ENCODE measurements at regions not wholly inside any gene's neighbourhood (a gene's known extent, or its start where the extent isn't known, plus 50 kb on each side); places are given as distances from the start of the nearest gene placed in this dataset.

DNA sequence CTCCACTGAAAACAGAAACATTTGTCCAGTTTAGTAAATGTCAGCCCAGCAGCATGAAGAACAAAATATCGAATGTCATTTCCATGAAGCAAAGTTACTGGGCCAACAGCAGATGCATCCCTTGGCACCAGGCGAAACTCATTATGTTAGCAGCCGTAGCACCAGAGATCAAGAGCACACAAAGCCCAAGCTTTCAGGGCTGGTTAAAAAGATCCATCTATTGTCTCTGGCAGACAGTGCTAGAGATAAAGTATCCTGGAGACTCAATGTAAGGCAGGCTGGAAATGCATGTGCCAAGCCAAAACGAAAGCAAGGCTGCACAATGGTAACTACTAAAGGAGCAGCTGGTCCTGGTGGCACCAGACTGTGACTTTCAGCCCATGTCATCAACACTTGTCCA is 120.3 kb upstream of the PLEKHG7 start:
- H3K4me1 Mint-ChIP-seq, result peaks cover 2 to 15% of the 10 kb centered on the region in 2 donors
- no peak overlapping the region for H3K4me3 Mint-ChIP-seq
- no peak for DNase-seq
- no peak overlapping the region for H3K27ac Mint-ChIP-seq
- ATAC-seq (replicated peaks), result no peak
- H3K9me3 Mint-ChIP-seq, result peaks cover 4 to 7% of the 10 kb centered on the region in 2 donors
- H3K27me3 Mint-ChIP-seq, result no peaks in the 10 kb centered on the region
- H3K36me3 Mint-ChIP-seq, result peaks cover 0 to 8% of the 10 kb centered on the region in 2 donors

DNA sequence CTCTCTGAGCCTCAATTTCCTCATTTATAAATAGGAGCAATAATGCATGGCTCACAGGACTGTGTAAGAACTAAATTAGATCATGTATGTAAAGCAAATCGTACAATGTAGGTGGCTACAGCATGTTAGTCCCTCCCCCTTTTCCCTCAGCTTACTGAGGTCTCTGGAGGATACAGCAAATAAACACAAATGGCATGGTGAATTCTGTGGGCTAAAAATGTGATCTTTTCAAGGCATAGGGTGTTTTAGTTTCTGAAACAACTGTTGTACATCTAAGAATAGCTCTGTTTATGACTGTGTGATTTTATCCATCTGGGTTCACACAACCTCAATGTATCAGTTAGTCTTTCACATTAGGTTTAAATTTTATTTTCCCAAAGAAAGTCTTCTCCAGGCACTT is 121.2 kb upstream of the PLEKHG7 start:
- H3K27ac Mint-ChIP-seq, result no peak overlapping the region
- ATAC-seq (replicated peaks), result peak in 1 of 2 donors; percentile 14
- H3K4me1 Mint-ChIP-seq, result peaks cover 2 to 15% of the 10 kb centered on the region in 2 donors
- H3K36me3 Mint-ChIP-seq, result peaks cover 0 to 8% of the 10 kb centered on the region in 2 donors
- H3K27me3 Mint-ChIP-seq, result no peaks in the 10 kb centered on the region
- H3K4me3 Mint-ChIP-seq, result no peak overlapping the region
- no peak for DNase-seq
- peaks cover 4 to 7% of the 10 kb centered on the region in 2 donors for H3K9me3 Mint-ChIP-seq

DNA sequence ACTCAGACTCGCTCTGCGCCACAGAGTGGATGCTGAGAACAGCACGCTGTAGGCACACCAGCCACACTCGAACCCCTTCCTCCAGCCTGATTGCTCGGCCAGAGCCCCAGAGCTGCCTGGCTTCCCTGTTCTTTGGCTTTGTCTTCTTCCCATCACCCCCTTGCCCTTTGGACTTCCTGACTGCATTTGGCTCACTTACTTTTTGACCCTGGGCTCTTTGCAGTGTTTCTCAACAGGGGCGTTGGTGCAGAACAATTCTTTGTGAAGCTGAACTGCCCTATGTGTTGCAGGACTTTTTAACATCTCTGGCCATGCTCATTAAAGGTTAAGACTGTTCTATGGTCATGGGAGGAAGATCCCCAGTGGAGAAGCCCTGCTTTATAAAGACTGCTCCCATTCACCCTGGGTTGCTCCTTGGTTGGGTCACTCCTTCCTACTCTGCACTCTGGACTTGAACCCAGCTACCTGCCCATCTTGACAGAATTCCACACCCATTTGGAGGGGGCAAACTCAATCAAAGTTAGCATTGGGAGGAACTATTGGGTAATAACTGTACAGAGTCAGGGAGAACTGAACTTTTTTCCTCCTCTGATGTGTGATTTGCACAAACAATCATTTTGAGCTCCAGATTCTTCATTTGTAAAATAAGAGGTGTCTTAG is 127.7 kb upstream of the PLEKHG7 start:
- no peak overlapping the region for H3K27ac Mint-ChIP-seq
- DNase-seq (no peak), ATAC-seq (replicated peaks) (no peak)
- peaks cover 0 to 3% of the 10 kb centered on the region in 2 donors for H3K36me3 Mint-ChIP-seq
- no peaks in the 10 kb centered on the region for H3K9me3 Mint-ChIP-seq
- H3K4me1 Mint-ChIP-seq, result peaks cover 14 to 24% of the 10 kb centered on the region in 2 donors
- H3K4me3 Mint-ChIP-seq, result no peak overlapping the region
- H3K27me3 Mint-ChIP-seq, result no peaks in the 10 kb centered on the region

DNA sequence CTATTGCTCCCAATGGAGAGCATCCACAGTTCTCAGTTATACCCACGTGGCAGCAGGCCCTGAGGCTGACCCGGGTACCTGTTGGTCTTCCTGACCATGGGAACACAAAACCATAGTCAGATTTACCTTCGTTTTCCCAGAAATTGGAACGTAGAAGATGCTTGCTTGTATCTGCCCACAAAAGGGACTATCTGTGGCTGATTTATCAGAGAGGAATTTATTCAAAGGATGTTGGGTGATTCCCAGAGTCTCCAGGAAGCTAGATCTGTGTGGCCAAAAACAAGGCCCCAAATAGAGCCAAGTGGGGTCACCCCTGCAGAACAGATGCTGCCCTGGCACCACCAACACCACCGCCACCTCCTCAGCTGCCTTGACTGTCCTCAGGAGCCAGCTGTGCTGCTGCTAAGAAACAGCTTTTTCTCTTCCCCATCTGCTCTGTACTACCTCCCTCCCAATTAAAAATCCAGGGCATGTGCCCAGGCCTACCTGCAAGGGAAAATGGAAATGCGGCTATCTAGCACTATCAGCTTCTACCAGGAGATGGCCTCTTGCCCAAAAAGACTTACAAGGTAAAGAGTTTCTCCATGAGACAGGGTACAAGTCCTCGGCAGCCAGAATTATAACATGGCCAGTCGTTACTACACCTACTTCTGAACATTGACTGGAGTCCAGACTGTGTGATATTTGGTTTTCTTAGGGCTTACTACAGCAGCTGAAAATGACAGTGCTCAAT is 128.6 kb upstream of the PLEKHG7 start:
- Mint-ChIP-seq H3K4me3 (no peak overlapping the region), H3K9me3 (no peaks in the 10 kb centered on the region), H3K27me3 (no peaks in the 10 kb centered on the region), H3K36me3 (peaks cover 0 to 3% of the 10 kb centered on the region in 2 donors), H3K4me1 (peaks cover 14 to 24% of the 10 kb centered on the region in 2 donors), H3K27ac (no peak overlapping the region)
- DNase-seq (no peak), ATAC-seq (replicated peaks) (peak; percentile 33)

DNA sequence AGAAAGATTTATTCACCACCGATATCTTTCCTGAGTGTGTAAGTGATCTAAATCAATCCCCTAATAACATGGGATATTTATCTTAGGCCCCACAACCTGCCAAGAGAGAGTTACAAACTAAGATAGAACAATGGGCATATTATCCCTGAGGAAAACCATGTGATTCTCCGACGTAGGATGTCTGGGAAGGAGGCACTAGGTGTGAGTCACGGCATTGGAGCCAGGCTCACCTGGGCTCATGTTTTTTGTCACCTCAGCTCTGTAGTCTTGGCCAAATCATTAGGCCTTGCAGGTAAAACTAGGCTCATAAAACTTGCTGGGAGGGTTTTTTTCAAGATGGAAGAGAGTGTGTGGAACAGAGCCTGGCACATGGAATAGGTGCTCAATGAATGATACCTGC is 129.7 kb upstream of the PLEKHG7 start:
- Mint-ChIP-seq H3K9me3 (no peaks in the 10 kb centered on the region), H3K27me3 (no peaks in the 10 kb centered on the region), H3K27ac (no peak overlapping the region), H3K36me3 (peaks cover 0 to 3% of the 10 kb centered on the region in 2 donors), H3K4me1 (peaks cover 14 to 24% of the 10 kb centered on the region in 2 donors), H3K4me3 (no peak overlapping the region)
- no peak for ATAC-seq (replicated peaks)
- no peak for DNase-seq

DNA sequence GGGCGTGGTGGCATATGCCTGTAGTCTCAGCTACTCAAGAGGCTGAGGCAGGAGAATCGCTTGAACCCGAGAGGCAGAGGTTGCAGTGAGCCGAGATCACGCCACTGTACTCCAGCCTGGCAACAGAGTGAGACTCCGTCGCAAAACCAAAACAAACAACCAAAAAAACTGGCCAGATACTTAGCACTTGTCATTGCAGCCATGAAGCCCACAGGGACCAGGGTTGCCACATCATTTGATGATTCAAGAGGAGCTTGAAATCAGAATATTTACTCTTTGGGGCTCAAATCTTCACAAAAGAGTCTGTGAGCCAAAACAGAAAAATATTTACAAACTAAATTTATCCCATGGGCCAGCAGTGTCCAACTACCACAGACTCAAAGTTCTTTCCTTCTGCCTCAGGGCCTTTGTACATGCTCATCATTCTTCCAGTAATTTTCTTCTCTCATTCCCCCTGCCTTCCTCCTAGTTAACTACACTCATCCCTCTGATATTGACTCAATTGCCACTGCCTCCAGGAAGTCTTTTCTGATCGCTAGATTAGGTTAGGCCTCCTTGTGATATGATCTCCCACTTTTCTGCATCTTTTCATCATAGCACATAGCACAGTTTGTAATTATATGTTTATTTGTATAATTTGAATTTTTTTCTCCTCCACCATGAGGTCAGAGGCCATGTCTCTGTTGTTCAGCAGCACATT is 130.8 kb upstream of the PLEKHG7 start:
- H3K4me3 Mint-ChIP-seq, result no peak overlapping the region
- DNase-seq, result no peak
- H3K4me1 Mint-ChIP-seq, result peaks cover 18 to 24% of the 10 kb centered on the region in 2 donors
- H3K27ac Mint-ChIP-seq, result no peak overlapping the region
- H3K36me3 Mint-ChIP-seq, result peaks cover 2 to 11% of the 10 kb centered on the region in 2 donors
- no peak for ATAC-seq (replicated peaks)
- H3K9me3 Mint-ChIP-seq, result no peaks in the 10 kb centered on the region
- no peaks in the 10 kb centered on the region for H3K27me3 Mint-ChIP-seq

DNA sequence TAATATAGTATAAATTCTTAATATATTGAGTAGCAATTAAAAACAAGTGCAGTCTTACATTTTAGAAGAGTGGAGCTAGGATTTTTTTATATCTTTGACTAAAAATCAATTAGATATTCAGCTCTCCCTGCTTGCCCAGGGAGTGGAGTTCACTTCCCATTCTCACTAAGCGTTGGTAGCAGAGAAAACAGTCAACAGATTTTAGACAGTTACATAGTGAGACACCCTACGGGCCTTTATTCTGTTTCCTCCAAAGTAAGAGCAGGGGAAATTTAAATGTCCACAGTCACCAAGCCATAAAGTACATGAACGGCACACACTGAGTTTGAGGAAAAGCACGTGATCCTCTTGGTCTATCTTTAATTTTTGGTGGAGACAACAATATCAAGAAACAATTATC is 131.6 kb upstream of the PLEKHG7 start:
- no peak for ATAC-seq (replicated peaks)
- DNase-seq, result no peak
- Mint-ChIP-seq H3K4me1 (peaks cover 21 to 24% of the 10 kb centered on the region in 2 donors), H3K27ac (peak overlapping the region; percentile 20), H3K4me3 (no peak overlapping the region), H3K27me3 (no peaks in the 10 kb centered on the region), H3K9me3 (no peaks in the 10 kb centered on the region), H3K36me3 (peaks cover 6 to 18% of the 10 kb centered on the region in 2 donors)

DNA sequence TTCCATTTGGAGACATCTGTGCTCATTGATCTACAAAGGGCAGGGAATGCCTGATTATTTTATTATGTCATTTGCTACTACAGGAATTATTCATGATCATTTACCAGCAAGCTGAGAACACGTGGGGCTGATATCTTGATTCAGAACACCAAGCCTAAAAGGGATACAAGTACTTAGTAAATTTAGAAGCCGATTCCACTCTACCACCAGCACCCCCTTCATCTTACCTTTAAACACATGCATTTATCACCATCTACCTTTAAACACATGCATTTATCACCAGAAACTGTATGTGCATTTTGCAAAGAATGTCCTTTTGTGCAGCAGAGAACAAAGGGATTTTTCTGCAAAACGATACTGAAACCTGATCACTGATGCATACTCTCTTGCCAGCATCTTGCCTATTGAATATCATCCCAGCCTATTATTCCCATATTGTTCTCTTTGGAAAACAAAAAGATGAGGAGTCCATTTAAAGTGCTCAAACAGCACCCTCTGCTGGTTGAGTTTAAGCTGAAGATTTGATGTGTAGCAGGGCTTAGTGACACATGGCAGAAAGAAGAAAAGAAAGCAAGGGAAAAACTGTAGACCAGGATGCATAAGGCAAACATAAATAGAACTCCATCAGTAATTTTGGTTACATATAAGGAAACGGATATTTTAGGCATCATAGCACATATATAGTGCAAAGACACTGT is 132.6 kb upstream of the PLEKHG7 start:
- peaks cover 21 to 28% of the 10 kb centered on the region in 2 donors for H3K4me1 Mint-ChIP-seq
- ATAC-seq (replicated peaks), result peak; percentile 94
- H3K9me3 Mint-ChIP-seq, result peaks cover 0 to 2% of the 10 kb centered on the region in 2 donors
- no peak overlapping the region for H3K27ac Mint-ChIP-seq
- peaks cover 6 to 23% of the 10 kb centered on the region in 2 donors for H3K36me3 Mint-ChIP-seq
- no peaks in the 10 kb centered on the region for H3K27me3 Mint-ChIP-seq
- H3K4me3 Mint-ChIP-seq, result no peak overlapping the region
- DNase-seq, result peak; percentile 46

DNA sequence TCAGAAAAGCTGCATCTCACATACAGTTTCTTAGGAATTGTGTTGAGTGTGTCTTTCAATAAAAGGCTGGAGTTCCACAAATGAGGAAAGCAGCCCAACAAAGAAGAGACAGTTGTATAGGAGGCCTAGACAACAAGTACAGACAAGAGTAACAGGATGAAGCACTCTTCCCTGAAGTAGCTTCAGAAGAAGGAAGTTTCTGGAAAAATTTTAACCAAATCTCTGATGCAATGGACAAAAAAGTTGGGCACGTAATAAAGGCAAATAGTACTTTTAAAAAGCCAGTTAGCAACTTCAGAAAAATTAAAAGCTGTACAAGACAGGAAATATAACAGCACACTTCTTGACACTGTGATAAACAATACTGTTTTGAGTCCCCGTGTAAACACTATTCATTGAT is 134.1 kb upstream of the PLEKHG7 start:
- ATAC-seq (replicated peaks) (no peak), DNase-seq (no peak)
- Mint-ChIP-seq H3K9me3 (peaks cover 0 to 2% of the 10 kb centered on the region in 2 donors), H3K27ac (no peak overlapping the region), H3K36me3 (peaks cover 6 to 23% of the 10 kb centered on the region in 2 donors), H3K4me1 (peaks cover 19 to 24% of the 10 kb centered on the region in 2 donors), H3K4me3 (no peak overlapping the region), H3K27me3 (no peaks in the 10 kb centered on the region)

DNA sequence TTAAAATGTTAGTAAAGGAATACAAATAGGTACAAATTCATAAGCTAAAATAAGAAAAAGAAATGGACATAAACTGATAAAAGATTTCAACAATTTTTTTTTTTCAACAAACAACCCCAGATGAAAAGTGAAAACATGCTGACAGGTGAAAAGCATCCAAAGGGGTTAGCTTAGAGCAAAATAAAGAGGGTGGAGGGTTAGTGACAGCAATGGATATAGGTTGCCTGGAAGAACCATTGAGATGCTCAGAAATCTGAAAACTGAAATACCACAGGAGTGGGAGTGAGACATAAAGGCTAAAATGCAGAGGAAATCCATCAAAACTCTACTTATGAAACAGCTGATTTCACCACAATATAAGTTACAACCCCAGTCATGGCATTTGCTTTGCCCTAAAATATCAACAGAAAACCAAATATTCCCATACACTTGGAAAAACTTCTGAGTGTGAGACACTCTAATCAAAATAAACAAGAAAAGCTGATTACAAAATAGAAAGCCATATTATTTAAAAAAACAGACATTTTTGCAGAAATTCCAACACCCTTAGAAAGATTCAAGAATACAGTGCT is 136.3 kb upstream of the PLEKHG7 start:
- H3K4me3 Mint-ChIP-seq, result no peak overlapping the region

DNA sequence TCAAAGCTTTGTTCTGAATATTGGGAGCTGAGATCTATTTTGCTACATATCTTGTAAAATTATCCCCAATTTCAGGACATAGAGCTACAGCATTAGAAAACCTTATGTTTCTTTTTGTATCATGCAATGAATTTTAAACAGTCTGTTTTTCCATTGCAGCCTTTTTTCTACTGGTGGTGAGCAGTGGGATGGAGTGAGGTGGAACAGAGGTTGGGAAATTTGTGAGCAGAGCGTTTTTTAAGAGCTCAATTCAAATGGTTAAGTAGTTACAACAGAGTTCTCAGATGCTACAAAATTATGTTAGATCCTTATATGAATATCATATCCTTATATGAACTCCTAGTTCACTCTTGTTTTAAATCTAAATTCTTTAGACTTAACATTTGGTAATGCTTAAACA is 139.0 kb upstream of the PLEKHG7 start:
- peaks cover 0 to 5% of the 10 kb centered on the region in 2 donors for H3K9me3 Mint-ChIP-seq

More for the DNA sequence above, 136.3 kb upstream of the PLEKHG7 start:
- ATAC-seq (replicated peaks) (no peak), DNase-seq (no peak)
- H3K27me3 Mint-ChIP-seq, result no peaks in the 10 kb centered on the region
- peaks cover 27 to 41% of the 10 kb centered on the region in 2 donors for H3K4me1 Mint-ChIP-seq
- peaks cover 0 to 2% of the 10 kb centered on the region in 2 donors for H3K9me3 Mint-ChIP-seq
- H3K27ac Mint-ChIP-seq, result peak overlapping the region; percentile 80
- peaks cover 6 to 20% of the 10 kb centered on the region in 2 donors for H3K36me3 Mint-ChIP-seq

DNA sequence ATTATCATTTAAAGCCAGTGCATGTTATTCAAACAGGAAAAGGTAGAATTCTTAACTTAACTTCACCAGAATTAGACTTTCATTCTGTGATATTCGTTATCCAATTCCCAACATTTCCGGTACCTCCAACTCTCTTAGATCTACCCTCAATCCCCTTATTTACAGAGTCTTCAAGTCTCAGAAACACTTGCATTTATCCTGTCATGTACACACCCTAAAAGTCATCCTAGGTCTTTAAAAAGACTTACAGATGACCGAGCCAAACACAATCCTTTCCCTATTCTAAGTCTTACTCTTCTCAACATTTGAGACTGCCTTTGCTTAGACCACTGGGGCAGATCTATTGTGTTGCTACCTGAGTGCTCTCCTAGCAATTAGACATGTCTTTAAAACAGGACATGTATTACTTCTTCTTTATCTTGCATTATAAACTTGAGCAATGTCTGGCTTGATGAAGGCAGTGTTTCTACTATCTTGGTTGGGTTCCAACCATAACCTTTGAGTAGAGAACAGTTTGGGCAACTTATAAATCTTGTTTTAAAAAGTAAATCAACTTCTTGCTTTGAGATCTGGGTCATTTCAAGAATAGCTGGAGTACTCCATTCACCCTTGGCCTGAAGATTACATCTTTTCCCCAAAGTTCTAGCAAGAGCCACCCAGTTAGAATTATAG is 140.6 kb upstream of the PLEKHG7 start:
- H3K27me3 Mint-ChIP-seq, result no peaks in the 10 kb centered on the region
- ATAC-seq (replicated peaks) (no peak), DNase-seq (no peak)
- H3K9me3 Mint-ChIP-seq, result peaks cover 0 to 5% of the 10 kb centered on the region in 2 donors
- H3K36me3 Mint-ChIP-seq, result peaks cover 6 to 20% of the 10 kb centered on the region in 2 donors
- H3K4me3 Mint-ChIP-seq, result no peak overlapping the region
- peaks cover 45 to 63% of the 10 kb centered on the region in 2 donors for H3K4me1 Mint-ChIP-seq
- peak overlapping the region; percentile 6 for H3K27ac Mint-ChIP-seq

More for the DNA sequence above, 139.0 kb upstream of the PLEKHG7 start:
- no peak for ATAC-seq (replicated peaks)
- Mint-ChIP-seq H3K4me1 (peaks cover 42 to 54% of the 10 kb centered on the region in 2 donors), H3K27ac (peak overlapping the region; percentile 81), H3K27me3 (no peaks in the 10 kb centered on the region), H3K36me3 (peaks cover 8 to 26% of the 10 kb centered on the region in 2 donors), H3K4me3 (peak overlapping the region; percentile 3 to 22)
- no peak for DNase-seq

DNA sequence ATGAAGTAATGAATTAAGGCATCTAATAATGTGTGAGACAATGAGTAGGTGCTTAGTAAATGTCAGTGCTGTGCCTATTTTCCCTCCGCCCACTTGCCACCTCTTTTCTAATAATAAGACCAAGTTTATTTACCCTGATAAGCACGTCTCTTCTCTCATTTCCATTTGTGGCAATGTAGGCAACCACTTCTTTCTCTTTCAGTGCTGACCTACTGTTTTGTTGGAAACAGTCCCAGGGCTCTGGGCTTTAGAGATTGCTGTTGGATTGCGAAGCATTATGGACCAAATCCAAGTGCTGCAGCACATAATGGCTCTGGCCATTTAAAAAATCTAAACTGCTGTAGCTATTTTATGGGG is 141.3 kb upstream of the PLEKHG7 start:
- Mint-ChIP-seq H3K36me3 (peaks cover 4 to 14% of the 10 kb centered on the region in 2 donors), H3K27me3 (no peaks in the 10 kb centered on the region), H3K4me3 (no peak overlapping the region), H3K4me1 (peaks cover 50 to 63% of the 10 kb centered on the region in 2 donors), H3K9me3 (peaks cover 0 to 5% of the 10 kb centered on the region in 2 donors), H3K27ac (peak overlapping the region; percentile 22)
- ATAC-seq (replicated peaks), result peak in 1 of 2 donors; percentile 52
- DNase-seq, result no peak
